Left kidney (tissue), 1 donor: ENCODE measurements at regions not wholly inside any gene's neighbourhood (a gene's known extent, or its start where the extent isn't known, plus 50 kb on each side); places are given as distances from the start of the nearest gene placed in this dataset.

ENCODE experiments used
- DNase-seq: peaks from one replicate; pipeline ENCODE4 v3.0.0-alpha.2; 2013

DNA sequence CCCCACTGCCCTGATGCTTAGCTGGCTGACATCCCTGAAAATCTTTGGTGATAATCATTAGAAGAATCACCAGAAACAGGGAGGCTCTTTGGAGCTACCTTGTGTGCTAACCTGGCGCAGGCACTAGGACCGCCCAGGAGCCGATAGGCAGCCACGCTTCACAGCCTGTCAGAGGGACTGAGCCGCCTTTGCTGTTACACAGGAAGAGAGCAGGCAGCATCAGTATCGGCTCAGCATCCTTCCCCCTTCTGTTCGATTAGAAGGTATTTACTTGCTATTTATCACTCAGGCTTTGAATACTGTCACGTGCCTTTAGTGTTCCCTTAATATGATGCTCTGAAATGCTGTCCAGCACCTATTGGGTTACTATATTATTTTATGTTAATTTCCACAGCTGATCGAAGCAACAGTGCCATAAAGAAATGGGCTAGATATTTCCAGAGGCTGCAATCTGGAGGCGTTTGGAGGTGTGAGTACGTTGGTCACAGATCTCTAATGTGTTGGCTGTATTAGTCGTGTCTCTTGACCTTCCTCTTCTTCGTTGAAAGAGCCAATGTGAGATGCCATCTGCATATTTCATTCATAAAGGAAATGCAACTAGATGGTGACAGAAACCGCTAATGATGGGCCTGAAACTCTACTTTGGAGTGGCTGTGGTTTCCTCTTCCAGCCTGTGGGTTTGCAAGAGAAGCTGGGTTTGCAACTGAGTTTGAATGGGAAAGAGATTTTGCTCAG is 110.4 kb upstream of the RAB27B start:
- no peak for DNase-seq

DNA sequence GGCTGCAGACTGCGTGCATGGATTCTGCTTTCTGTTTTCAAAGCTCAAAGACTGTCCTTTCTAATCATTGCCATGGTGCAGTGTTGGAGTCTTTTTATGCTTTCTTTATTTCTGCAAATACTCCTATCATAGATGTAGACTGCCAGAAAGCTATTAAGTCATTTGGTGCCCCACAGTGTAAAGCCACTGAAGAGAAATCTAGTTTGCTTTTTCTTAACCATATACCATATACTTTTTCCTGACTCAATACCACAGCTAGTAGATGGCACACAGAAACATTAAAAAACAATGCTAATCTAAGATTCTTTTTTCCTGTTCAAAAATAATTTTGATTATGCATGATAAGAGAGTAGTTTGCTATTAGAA is 109.9 kb upstream of the RAB27B start:
- no peak for DNase-seq

DNA sequence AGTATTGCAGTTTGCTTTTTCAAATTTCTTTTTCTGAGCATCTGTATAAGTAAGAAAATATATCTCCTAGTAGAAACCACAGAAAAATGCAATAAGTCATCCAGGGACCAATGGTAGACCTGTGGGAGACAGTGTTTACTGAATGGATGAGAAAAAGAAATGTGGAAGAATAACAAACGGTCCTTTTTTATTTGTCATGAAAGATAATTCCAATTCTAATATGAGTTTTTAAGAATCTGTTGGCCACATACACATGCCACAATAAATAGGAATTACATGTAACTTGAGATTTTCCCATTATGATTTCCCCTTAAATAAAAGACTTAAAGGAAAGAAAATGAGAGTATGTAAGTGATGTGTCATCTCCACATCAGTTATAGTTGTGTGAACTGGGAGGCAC is 107.7 kb upstream of the RAB27B start:
- no peak for DNase-seq

DNA sequence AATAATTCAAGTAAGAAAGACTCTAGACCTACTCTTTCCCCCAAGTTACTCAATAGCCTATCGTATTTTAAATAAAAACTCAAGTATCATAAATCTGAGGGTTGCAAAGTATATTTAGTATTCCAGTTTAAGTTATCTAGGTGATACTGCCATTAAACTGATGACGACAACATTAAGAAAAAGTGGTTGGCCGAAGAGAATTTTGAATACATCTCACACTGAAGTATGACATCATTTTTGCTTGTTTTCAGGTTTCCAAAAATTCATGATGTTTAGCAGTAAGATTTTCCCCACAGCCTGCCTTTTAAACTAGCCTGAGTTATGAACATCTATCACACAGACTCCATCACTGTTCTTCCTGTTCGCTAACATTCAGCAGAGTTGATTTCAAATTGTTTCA is 102.1 kb upstream of the RAB27B start:
- DNase-seq: no peak

DNA sequence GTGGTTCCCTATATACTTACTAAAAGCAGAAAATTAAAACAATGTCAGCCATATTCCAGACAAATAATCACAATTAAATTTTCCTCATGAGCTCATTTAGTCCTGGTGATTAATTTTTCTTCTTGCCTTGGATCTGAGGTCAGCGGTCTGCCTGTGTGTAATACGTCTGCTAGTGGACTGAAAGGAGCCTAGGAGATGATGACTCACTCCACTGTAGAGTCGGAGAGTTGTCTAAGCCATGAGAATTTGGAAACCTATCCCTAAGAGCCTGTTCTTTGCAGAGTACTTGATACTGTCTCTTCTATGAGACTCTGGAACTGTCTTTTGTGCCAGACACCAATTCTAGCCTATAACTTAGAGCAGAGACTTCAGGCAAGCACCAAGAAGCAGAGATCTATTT is 94.2 kb upstream of the RAB27B start:
- no peak for DNase-seq

DNA sequence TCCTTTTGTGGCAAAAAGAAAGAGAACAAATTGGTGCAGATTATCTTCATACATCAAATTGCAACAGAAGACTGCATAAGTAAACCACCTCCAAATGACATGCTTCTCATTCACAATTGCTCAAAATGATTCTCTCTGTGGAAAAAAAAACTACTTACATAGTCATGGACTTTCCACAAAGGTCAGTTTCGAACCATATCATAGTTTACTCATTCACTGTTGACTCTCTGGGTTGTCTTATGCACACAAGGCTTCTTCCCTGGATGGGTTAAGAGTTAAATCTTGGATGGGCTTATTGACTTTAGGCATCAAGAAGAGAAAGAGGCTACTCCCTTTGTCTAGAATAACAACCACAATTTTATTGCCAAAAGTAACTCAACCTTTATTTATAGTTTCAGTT is 91.3 kb upstream of the RAB27B start:
- no peak for DNase-seq

DNA sequence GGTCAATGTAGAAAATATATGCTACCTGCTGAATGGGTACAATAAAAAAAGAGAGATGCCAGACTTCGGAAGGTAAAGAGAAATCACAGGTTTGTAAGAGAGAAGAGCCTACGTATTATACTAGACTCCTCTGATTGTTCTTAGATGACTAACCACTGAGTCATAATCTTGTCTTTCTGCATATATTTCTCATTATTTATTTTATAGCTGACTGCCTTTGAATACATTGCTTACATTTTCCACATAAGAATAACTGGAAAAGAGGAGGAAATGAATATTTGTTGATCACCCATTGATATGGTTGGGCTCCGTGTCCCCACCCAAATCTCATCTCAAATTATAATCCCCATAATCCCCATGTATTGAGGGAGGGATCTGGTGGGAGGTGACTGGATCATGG is 90.3 kb upstream of the RAB27B start:
- DNase-seq: no peak

DNA sequence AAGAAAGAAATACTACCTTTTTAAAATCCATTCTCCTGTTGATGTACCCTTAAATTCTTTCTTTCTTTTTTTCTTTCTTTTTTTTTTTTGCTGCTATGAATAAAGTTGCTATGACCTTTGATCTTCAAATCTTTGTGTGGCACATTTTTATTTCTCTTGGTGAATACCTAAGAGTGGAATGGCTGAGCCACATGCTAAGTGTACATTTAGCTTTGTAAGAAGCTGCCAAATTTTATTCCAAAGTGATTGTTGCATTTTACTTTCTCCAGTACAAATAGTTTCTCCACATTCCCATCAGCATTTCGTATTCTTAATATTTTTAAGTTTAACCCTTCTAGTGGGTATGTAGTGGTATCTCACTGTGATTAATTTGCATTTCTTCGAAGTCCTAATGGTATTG is 88.8 kb upstream of the RAB27B start:
- DNase-seq: no peak

DNA sequence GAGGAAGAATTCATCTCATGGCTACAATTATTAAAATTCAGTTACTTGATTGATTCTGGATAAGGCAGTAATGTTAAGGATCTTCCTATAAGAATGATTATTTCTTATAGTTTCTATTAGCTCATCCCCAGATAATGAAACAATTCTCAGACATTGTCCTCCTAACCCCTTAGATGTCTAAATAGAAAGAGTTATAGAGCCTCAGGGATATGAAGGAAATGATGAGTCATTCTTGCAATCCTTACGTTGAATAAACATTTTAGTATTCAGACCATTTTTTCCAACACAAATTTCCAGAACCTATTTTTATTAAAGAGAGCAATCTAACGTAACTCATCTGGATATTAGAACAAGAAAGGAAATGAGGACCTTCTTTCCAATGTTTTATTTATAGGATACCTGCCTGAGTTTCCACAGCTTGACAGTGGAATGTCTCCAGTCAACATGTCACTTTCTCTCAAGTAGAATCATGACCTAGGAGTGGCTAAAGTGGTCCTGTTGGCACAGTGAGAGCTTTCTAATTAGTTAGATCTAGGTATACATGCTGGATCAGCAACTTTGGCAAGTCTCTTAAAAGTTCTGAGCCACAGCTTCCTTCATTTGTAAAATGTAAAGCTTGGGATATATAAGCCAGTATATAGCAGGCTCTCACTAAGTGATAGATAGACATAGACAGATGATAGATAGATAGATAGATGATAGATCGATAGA is 88.0 kb upstream of the RAB27B start:
- no peak for DNase-seq

DNA sequence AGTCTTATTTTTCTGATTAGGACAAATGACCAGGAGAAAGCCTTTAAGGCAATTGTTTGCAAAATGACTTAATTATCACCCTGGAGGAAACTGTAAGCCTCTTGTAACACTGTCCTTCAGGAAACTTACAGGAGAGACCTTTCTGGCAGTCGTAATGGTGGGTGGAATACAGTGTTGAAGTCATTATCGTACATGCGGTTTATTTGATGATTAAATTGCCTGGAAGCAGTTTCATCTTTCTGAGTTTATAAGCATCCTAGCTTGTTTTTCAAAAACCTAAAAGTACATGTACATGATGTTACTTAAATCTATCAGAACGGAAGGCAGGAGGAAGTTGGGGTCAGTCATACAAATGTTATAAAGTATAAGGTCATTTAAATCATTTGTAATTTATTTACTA is 86.2 kb upstream of the RAB27B start:
- no peak for DNase-seq

DNA sequence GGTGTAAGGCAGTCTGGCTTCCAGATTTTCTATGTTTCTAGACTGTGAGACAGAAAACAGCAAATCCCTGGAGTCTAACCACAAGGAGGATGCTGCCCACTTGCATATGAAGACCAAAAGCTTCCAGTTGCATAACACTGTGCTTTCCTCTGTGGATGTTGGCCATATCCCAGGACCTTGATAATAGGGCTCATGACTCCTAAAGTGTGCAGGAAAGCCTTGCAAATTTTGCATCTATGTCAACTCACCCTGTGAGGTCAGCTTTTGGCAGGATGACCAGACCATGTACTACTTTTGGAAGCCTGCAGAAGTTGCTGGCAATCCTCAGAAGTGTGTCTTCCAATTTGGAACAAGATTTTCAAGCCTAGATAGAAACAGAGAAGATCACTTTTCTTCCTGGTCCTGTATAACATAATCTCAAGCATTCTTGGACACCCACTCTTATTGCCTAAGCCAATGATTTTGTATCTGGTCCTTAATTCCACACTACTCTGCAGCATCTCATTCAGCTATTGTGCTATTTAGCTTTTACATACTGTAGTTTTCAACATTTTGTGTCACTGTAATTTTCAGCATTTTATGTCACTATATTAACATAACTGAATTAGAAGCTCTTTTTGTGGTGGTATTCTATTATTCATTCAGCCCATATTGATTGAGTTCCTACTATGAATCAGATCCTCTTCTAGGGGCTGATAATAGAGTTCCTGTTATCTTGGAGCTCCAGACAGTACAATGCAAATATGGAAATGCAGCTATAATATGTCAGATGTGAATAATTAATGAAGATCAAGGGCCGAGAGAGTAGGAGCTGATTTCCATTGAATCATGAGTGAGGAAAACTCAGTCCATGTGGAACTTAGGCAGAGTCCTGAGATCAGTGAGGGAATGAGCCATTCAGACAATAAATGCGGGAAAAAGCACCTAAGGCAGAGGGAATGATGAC is 85.3 kb upstream of the RAB27B start:
- no peak for DNase-seq

DNA sequence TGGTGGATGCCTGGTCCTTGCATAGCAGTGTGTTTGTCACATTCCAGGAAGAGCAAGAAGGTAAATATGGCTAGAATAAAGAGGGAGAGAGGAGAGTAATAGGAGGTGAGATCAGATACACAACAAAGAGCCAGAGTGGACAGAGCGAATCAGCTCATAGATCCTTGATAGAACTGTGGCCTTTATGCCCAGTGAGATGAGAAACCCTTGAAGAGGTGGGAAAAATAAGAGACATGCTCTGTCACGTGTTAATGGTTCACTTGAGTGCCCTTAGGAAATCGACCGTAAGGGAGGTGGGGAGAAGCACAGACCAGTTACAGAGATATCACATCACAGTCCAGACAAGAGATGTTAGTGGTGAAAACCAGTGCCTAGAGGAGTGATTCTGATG is 84.7 kb upstream of the RAB27B start:
- no peak for DNase-seq

DNA sequence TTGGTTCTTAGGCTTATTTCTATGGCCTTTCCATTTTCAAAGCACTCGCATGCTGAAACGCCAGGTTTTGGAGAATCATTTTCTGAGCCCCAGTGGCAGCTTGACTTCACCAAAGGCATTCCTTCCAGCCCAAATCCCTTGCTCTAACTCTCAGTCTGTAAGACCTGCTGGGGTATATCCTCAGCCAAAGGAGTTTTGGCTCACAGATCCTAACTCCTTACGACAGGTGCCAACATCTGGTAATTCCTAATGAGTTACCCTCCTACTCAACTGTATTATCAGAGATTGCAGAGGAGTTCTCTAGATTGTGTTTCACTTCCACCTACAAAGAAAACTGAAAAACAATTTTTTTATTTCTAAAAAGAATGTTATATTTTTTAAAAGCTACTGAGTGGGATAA is 79.0 kb upstream of the RAB27B start:
- no peak for DNase-seq

DNA sequence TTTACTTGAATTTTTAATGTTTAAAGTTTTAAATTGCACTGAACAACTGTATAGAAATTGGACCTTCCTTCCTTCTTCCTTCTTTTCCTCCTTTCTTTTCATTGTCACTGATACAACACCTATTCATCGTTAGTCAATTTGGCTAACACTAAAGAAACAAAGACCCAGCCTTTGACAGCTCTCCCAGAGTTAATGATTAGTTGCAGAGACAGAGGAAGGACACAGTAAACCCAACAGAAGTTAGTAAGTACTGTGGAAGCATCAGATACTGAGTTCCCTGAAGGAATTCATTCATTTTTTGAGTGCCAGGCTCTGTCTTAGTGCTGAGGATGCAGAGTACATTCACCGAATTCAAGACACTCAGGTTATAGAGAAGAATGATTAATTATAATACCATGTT is 77.9 kb upstream of the RAB27B start:
- DNase-seq: no peak

DNA sequence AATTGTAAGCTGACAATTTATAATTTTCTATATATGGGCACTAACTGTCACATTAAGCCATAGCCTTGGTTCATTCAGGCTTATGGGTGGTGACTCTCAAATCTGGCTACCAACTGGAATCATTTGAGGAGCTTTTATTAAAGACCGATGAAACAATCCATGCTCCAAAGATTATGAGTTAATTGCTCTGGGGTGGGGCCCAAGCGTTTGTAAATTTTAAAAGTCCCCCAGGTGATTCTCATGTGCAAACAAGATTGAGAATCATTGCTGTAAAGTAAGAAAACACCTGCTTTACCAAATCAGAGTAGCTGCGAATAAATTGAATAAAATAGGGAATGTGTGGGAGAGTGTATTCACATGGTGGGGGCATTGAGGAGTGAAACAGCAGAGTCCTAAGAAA is 76.1 kb upstream of the RAB27B start:
- no peak for DNase-seq

DNA sequence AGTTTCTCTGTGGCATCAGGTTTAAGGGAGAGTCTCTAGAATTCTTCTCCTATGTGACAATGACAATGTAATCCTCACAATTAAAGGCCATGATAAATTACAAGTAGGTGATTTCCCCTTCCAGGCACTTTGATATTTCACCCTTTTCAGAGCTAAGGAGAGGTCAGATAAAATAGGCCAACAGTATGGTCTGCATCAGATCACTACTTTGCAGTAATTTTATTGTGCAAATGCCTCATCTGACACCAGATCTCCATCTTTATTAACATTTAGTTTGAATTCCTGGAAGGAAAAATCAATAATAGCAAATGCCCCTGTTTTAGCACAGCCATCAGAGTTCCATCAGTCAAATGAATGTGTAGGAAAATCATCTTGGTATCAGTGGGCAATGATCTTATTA is 72.8 kb upstream of the RAB27B start:
- DNase-seq: no peak

DNA sequence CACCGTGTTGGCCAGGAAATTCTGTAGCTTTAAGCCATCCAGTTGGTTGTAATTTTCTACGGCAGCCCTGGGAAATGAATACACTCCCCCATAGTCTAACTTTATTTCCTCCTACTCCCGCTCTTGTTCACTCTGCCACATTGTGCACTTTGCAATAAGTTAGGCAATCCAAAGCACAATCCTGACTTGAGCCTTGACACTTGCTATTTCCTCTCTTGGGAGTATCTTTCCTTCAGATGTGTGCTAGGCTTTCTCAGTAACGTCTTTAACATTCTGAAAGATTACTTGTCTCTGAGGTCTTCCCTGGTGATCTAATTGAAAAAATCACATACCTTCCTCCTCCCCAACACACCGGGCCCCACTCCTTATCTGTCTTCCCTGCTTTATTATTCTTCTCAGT is 65.9 kb upstream of the RAB27B start:
- no peak for DNase-seq

DNA sequence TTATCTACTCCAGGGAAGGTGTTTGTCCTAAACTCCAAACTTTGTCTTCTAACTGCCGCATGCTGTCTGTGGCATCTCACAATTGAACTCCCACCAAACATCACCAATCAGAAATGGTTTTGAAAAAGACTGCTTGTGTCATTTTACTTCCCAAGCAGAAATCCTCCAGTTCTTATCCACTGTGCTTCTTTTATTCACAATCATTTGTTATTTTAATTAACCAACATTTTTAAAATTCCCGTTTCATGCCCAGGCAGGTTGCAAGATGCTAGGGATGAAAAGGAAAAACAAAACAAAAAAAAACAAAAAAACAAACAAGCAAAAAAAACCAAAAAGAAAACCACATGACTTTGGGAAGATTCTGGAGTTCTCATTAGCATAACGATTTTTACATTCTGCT is 63.5 kb upstream of the RAB27B start:
- DNase-seq: no peak

DNA sequence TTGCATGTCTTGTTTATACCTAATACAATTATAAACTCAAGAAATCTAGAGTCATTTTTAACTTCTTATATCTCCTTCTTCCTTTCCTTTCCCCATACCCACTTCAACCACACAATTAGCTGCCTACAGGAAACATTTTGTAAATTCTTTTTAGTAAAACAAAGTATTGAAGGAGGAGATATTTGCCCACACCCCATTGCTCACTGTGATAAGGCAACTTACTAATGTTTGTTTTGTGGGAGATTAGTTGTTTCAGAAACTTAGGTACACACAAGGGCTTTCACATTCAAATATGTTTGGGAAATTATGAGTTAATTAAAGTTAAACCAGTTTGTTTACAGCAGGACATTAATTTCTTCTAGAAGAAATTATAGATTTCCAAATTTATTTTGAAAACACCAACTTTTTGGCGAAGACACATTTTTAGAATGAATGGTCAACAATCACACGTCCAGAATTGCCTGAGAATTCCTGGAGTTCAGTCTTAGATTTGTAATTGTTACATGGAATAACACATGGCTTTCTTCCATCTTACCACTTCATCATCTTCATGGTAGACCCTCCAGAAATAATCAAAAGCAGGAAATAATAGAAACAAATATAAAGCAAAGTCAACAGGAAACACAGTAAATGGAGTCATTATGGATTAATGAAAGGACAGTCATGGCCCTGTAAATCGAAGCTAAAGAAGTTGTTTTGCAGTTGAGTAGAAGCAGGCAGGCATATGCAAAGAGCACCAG is 62.5 kb upstream of the RAB27B start:
- no peak for DNase-seq

DNA sequence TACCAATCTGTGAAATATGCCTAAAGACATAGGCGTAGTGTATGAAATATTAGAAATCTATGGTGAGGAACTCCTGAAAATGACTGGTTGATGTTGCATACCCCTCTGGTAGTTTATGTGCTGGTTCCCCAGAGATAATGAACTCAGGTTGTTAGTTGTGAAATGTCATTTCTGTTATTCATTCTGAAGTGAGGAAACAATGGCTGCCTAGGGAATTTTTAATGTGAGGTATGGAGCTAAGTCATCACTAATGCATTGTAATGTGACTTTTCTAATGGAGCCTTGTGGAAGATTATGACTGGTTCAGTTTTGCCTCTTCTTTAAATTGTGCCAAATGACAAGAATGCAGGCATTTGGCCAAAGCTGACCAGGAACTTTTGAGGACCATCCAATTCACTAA is 61.6 kb upstream of the RAB27B start:
- DNase-seq: no peak

DNA sequence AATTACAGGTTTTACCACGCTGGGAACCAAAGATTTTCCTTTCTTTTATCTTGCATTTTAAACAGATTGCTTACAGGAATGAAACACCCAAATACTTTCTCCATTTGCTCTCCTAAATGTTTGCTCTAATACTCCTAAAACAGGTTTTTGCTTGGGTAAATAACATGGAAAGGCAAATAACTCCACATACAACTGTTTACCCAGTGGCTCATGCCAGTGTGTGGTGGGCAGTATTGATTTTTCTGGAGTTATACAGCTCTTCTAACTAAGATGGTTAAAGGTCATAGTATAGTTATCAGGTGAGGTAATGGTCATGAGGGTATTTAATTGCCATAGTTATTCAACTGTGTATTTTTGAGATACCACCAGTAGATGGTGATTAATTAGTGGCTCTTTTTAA is 61.2 kb upstream of the RAB27B start:
- no peak for DNase-seq
